Liver (tissue), 8 donors: ENCODE measurements at regions not wholly inside any gene's neighbourhood (a gene's known extent, or its start where the extent isn't known, plus 50 kb on each side); places are given as distances from the start of the nearest gene placed in this dataset.

ENCODE experiments used
- DNase-seq: peaks from one replicate; pipeline ENCODE4 v3.0.0-alpha.2; 2017; ENCODE audit warnings: low spot score
- H3K27ac ChIP-seq, 2 donors: one replicate each; pipeline ENCODE4 v1.7.0; 2013; ENCODE audit warnings: inconsistent platforms in 2 of 2, low read length in 2 of 2, control low read depth in 1 of 2, low read depth in 1 of 2, mild to moderate bottlenecking in 1 of 2
- H3K27me3 ChIP-seq, 4 donors: one replicate each; pipeline versions ENCODE4 v1.6.1 to v1.7.0; 2013; ENCODE audit warnings: low read length in 3 of 4, inconsistent platforms in 1 of 4, mild to moderate bottlenecking in 1 of 4, moderate library complexity in 1 of 4; ENCODE audit not compliant: control insufficient read depth in 4 of 4, insufficient read depth in 4 of 4
- H3K36me3 ChIP-seq, 4 donors: one replicate each; pipeline versions ENCODE4 v1.6.1 to v1.7.0; 2013; ENCODE audit warnings: low read length in 3 of 4, mild to moderate bottlenecking in 3 of 4, low read depth in 1 of 4, moderate library complexity in 1 of 4; ENCODE audit not compliant: control insufficient read depth in 4 of 4, insufficient read depth in 3 of 4
- H3K4me1 ChIP-seq, 4 donors: one replicate each; pipeline versions ENCODE4 v1.6.1 to v1.7.0; 2013; ENCODE audit warnings: low read length in 3 of 4, mild to moderate bottlenecking in 3 of 4, moderate library complexity in 1 of 4; ENCODE audit not compliant: control insufficient read depth in 4 of 4, insufficient read depth in 4 of 4
- H3K4me3 ChIP-seq, 3 donors: one replicate each; pipeline versions ENCODE4 v1.6.1 to v1.7.0; 2013; ENCODE audit warnings: low read length in 3 of 3, control low read depth in 1 of 3, low read depth in 1 of 3, mild to moderate bottlenecking in 1 of 3
- H3K9ac ChIP-seq, 2 donors: one replicate each; pipeline ENCODE4 v1.7.0; 2013; ENCODE audit warnings: low read length in 2 of 2, mild to moderate bottlenecking in 2 of 2, moderate library complexity in 2 of 2, control low read depth in 1 of 2, low read depth in 1 of 2
- H3K9me3 ChIP-seq, 4 donors: one replicate each; pipeline versions ENCODE4 v1.6.1 to v1.7.0; 2013; ENCODE audit warnings: low read length in 3 of 4; ENCODE audit not compliant: control insufficient read depth in 4 of 4
- ATF3 ChIP-seq: IDR thresholded peaks from 2 replicates; pipeline ENCODE4 v1.6.1; 2016; ENCODE audit warnings: antibody characterized with exemption
- CTCF ChIP-seq: fragments of 150-350 bp; IDR thresholded peaks from 2 replicates; pipeline ENCODE4 v1.5.1; 2017; ENCODE audit warnings: improper control_type of control experiment, low read depth, low read length; ENCODE audit not compliant: missing input control
- EGR1 ChIP-seq, 2 donors: IDR thresholded peaks; 2 replicates each; pipeline ENCODE4 v1.6.1; 2016 to 2018; ENCODE audit warnings: antibody characterized with exemption in 2 of 2, low read depth in 2 of 2
- FOXA1 ChIP-seq: IDR thresholded peaks from 2 replicates; pipeline ENCODE4 v1.6.1; 2016; ENCODE audit warnings: antibody characterized with exemption
- FOXA2 ChIP-seq: IDR thresholded peaks from 2 replicates; pipeline ENCODE4 v1.6.1; 2016; ENCODE audit warnings: antibody characterized with exemption
- GABPA ChIP-seq, 2 donors: IDR thresholded peaks in 1 of 2; conservative IDR thresholded peaks in 1 of 2; 2 replicates each; pipeline ENCODE4 v1.6.1; 2016; ENCODE audit warnings: antibody characterized with exemption in 2 of 2, mild to moderate bottlenecking in 1 of 2, moderate library complexity in 1 of 2
- HNF4G ChIP-seq: IDR thresholded peaks from 2 replicates; pipeline ENCODE4 v1.6.1; 2016; ENCODE audit warnings: antibody characterized with exemption
- JUND ChIP-seq, 2 donors: IDR thresholded peaks; 2 replicates each; pipeline ENCODE4 v1.6.1; 2016; ENCODE audit warnings: antibody characterized with exemption in 2 of 2
- MAX ChIP-seq: IDR thresholded peaks from 2 replicates; pipeline ENCODE4 v1.6.1; 2016; ENCODE audit warnings: antibody characterized with exemption
- NR2F2 ChIP-seq: IDR thresholded peaks from 2 replicates; pipeline ENCODE4 v1.6.1; 2016; ENCODE audit warnings: antibody characterized with exemption
- RXRA ChIP-seq, 2 donors: IDR thresholded peaks; 2 replicates each; pipeline ENCODE4 v1.6.1; 2017 to 2018; ENCODE audit warnings: antibody characterized with exemption in 2 of 2, mild to moderate bottlenecking in 1 of 2
- SP1 ChIP-seq: IDR thresholded peaks from 2 replicates; pipeline ENCODE4 v1.6.1; 2018; ENCODE audit warnings: antibody characterized with exemption, mild to moderate bottlenecking
- TAF1 ChIP-seq: conservative IDR thresholded peaks from 2 replicates; pipeline ENCODE4 v1.6.1; 2016; ENCODE audit warnings: antibody characterized with exemption, mild to moderate bottlenecking
- YY1 ChIP-seq: IDR thresholded peaks from 2 replicates; pipeline ENCODE4 v1.6.1; 2016; ENCODE audit warnings: antibody characterized with exemption, mild to moderate bottlenecking
- ZBTB33 ChIP-seq: IDR thresholded peaks from 2 replicates; pipeline ENCODE4 v1.6.1; 2016; ENCODE audit warnings: antibody characterized with exemption
- WGBS: extraction: QIAGEN DNeasy Blood & Tissue Kit; methylation state at CpG from one replicate; pipeline ENCODE4 v1.1.7; 2013; 5-methylcytosine and 5-hydroxymethylcytosine counted together
- donor health status: healthy.
- donor health status: healthy.
- donor health status: healthy.
- donor health status: healthy.
- donor health status: healthy.

GRCh38 chr3:153631102-153631501, 469.1 kb downstream of the RAP2B start:
- Histone ChIP-seq H3K27me3 (peaks cover 0 to 7% (median 0%) of the 10 kb centered on the region in 4 donors), H3K9me3 (no peaks in the 10 kb centered on the region), H3K4me1 (no peaks in the 10 kb centered on the region), H3K4me3 (no peak overlapping the region), H3K27ac (no peak overlapping the region), H3K9ac (no peak overlapping the region), H3K36me3 (no peaks in the 10 kb centered on the region)
- TF ChIP-seq ZBTB33 (no peak), ATF3 (no peak), CTCF (no peak), EGR1 (IDR thresholded peaks at IDR 0.05; ENCODE audit: low read depth in 2 of 2) (no peak), FOXA2 (no peak), FOXA1 (no peak), GABPA (IDR thresholded peaks at IDR 0.05 in 1 of 2, conservative IDR thresholded peaks at IDR 0.05 in 1 of 2) (no peak), MAX (no peak), YY1 (no peak), JUND (IDR thresholded peaks at IDR 0.05) (no peak), NR2F2 (no peak)
- no peak for DNase-seq
- WGBS = 85% methylated on average over 2 of the region's 2 CpGs

GRCh38 chr3:153631664-153632063, 469.6 kb downstream of the RAP2B start:
- peaks cover 0 to 5% (median 0%) of the 10 kb centered on the region in 4 donors for H3K27me3 ChIP-seq
- no peak overlapping the region for H3K27ac ChIP-seq
- 70% methylated on average over 2 of the region's 2 CpGs for WGBS

More at GRCh38 chr3:153631664-153632063, 469.6 kb downstream of the RAP2B start:
- no peak overlapping the region for H3K4me3 ChIP-seq
- H3K4me1 ChIP-seq = no peaks in the 10 kb centered on the region
- no peak for DNase-seq
- no peaks in the 10 kb centered on the region for H3K9me3 ChIP-seq
- TF ChIP-seq TAF1 (no peak), FOXA2 (no peak), EGR1 (IDR thresholded peaks at IDR 0.05; ENCODE audit: low read depth in 2 of 2) (no peak), CTCF (no peak), SP1 (no peak), NR2F2 (no peak), ATF3 (no peak), FOXA1 (no peak), HNF4G (no peak), MAX (no peak), JUND (IDR thresholded peaks at IDR 0.05) (no peak), ZBTB33 (no peak), YY1 (no peak), RXRA (IDR thresholded peaks at IDR 0.05) (no peak)
- H3K9ac ChIP-seq = no peak overlapping the region
- H3K36me3 ChIP-seq = no peaks in the 10 kb centered on the region
